Prostate gland (tissue), 2 donors: ENCODE measurements at regions not wholly inside any gene's neighbourhood (a gene's known extent, or its start where the extent isn't known, plus 50 kb on each side); places are given as distances from the start of the nearest gene placed in this dataset.

Source experiments
- CTCF ChIP-seq, 4 experiments: fragments of 200-600 bp in 2 of 4; fragments of 450-650 bp in 2 of 4; sonication (generic) in 2 of 4; IDR thresholded peaks; 1 replicate in 3 of 4; 2 replicates in 1 of 4; pipeline ENCODE4 v1.5.1; 2016 to 2019; ENCODE audit warnings: antibody characterized with exemption in 4 of 4, mild to moderate bottlenecking in 2 of 4, moderate library complexity in 2 of 4
- POLR2A ChIP-seq: fragments of 450-650 bp; IDR thresholded peaks from one replicate; pipeline ENCODE4 v1.6.1; 2016; ENCODE audit warnings: antibody characterized with exemption, mild to moderate bottlenecking

- TF ChIP-seq CTCF (IDR thresholded peaks at IDR 0.05) (no peak), POLR2A (no peak)
Observed at GRCh38 chr16:73151941-73152340, 104.0 kb upstream of the ZFHX3 start.
